K562 (cell line): ENCODE measurements at regions not wholly inside any gene's neighbourhood (a gene's known extent, or its start where the extent isn't known, plus 50 kb on each side); places are given as distances from the start of the nearest gene placed in this dataset.
"Not testable (repeated sequence)": the region's sequence is repeated elsewhere in the genome, so short reads cannot be mapped to it uniquely, and the experiment has no call there.

Experiments
- CEBPG ChIP-seq, 3 experiments: fragments of 200-800 bp in 1 of 3; sonication (Bioruptor generic) in 1 of 3; sonication (generic) in 1 of 3; formaldehyde crosslinking in 1 of 3; IDR thresholded peaks in 2 of 3; conservative IDR thresholded peaks in 1 of 3; 2 replicates each; pipeline versions ENCODE4 v1.6.1 to v1.8.0; 2016 to 2022; ENCODE audit warnings: missing compliant biosample characterization in 2 of 3, missing genetic modification characterization in 2 of 3, mild to moderate bottlenecking in 1 of 3, missing genetic modification reagents in 1 of 3
- EZH2 ChIP-seq: IDR thresholded peaks from 2 replicates; pipeline ENCODE4 v1.6.1; 2012; ENCODE audit warnings: low read depth, mild to moderate bottlenecking, inconsistent platforms, low read length, borderline replicate concordance
- JUND ChIP-seq, 2 experiments: IDR thresholded peaks; 2 replicates in 1 of 2; 3 replicates in 1 of 2; pipeline ENCODE4 v1.6.1; 2011; ENCODE audit warnings: borderline replicate concordance in 2 of 2, low read depth in 2 of 2, low read length in 2 of 2, improper control_type of control experiment in 1 of 2, missing biosample characterization in 1 of 2, missing genetic modification characterization in 1 of 2, missing genetic modification reagents in 1 of 2
- KAT7 ChIP-seq: sonication (generic); formaldehyde crosslinking; IDR thresholded peaks from 2 replicates; pipeline ENCODE4 v1.8.0; 2022; ENCODE audit warnings: missing genetic modification reagents, mild to moderate bottlenecking, borderline replicate concordance
- RBM22 ChIP-seq: fragments of 200-400 bp; formaldehyde crosslinking; IDR thresholded peaks from 2 replicates; pipeline ENCODE4 v1.6.1; 2018; ENCODE audit warnings: low read length, low read depth; ENCODE audit not compliant: poor library complexity, severe bottlenecking
- RNF2 ChIP-seq: sonication (generic); IDR thresholded peaks from 2 replicates; pipeline ENCODE4 v1.6.1; 2016
- ZNF778 ChIP-seq: fragments of 450-650 bp; formaldehyde crosslinking; IDR thresholded peaks from 2 replicates; pipeline ENCODE4 v1.4.0; 2020; ENCODE audit warnings: mild to moderate bottlenecking, moderate library complexity
- TF ChIP-seq, protein P1 (sequence below): fragments of 250-450 bp; sonication (Bioruptor Pico); IDR thresholded peaks from 2 replicates; pipeline ENCODE4 v1.5.0; 2020; ENCODE audit warnings: mild to moderate bottlenecking, borderline replicate concordance
- TF ChIP-seq, protein P2 (sequence below): sonication (generic); formaldehyde crosslinking; IDR thresholded peaks from 2 replicates; pipeline ENCODE4 v1.9.0; 2022; ENCODE audit warnings: mild to moderate bottlenecking, missing genetic modification reagents

DNA sequence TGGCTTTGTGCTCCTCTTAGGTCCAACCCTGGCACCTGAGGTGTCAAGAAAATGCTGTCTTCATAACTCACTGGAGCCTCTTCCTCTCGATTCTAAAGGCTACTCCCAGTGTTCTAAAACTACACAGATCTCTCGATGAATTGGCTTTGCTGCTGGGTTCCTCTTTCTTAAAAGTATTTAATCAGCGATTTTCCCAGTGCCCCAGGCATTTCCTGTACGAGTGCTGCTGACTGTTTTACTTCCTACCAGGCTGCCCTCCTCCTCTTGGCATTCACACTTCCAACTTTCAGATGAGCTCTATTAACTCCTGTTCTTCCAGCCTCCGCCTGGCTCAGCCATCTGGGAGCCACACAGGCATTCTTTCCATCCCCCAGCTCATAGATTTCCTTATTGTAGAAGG lies 95.6 kb upstream of the IKBKE start:
- TF ChIP-seq RNF2; CEBPG (CRISPR knock-in tag; IDR thresholded peaks at IDR 0.05); CEBPG (tag; conservative IDR thresholded peaks at IDR 0.05 in 1 of 2, IDR thresholded peaks at IDR 0.05 in 1 of 2); JUND (IDR thresholded peaks at IDR 0.05; ENCODE audit: borderline replicate concordance, low read depth, low read length); JUND (tag; IDR thresholded peaks at IDR 0.05; ENCODE audit: borderline replicate concordance, low read depth, low read length); ZNF778; EZH2; KAT7; RBM22: not testable (repeated sequence)
- TF ChIP-seq, protein P1, sequence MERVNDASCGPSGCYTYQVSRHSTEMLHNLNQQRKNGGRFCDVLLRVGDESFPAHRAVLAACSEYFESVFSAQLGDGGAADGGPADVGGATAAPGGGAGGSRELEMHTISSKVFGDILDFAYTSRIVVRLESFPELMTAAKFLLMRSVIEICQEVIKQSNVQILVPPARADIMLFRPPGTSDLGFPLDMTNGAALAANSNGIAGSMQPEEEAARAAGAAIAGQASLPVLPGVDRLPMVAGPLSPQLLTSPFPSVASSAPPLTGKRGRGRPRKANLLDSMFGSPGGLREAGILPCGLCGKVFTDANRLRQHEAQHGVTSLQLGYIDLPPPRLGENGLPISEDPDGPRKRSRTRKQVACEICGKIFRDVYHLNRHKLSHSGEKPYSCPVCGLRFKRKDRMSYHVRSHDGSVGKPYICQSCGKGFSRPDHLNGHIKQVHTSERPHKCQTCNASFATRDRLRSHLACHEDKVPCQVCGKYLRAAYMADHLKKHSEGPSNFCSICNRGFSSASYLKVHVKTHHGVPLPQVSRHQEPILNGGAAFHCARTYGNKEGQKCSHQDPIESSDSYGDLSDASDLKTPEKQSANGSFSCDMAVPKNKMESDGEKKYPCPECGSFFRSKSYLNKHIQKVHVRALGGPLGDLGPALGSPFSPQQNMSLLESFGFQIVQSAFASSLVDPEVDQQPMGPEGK (CRISPR knock-in tag) = not testable (repeated sequence)
- TF ChIP-seq, protein P2, sequence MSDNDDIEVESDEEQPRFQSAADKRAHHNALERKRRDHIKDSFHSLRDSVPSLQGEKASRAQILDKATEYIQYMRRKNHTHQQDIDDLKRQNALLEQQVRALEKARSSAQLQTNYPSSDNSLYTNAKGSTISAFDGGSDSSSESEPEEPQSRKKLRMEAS = not testable (repeated sequence)
